ENCODE measurements at regions not wholly inside any gene's neighbourhood (a gene's known extent, or its start where the extent isn't known, plus 50 kb on each side); places are given as distances from the start of the nearest gene placed in this dataset.

- no peak for DNase-seq (ENCODE audit: low read depth in 4 of 4, low spot score in 2 of 4)
Measured at GRCh38 chr2:173663835-173664512, 301.2 kb downstream of the SP3 start.

GRCh38 chr2:173664513-173664910 lies 300.7 kb downstream of the SP3 start:
- DNase-seq (ENCODE audit: low read depth in 4 of 4, low spot score in 2 of 4), result no peak

GRCh38 chr2:173666171-173666888 lies 298.8 kb downstream of the SP3 start:
- DNase-seq (ENCODE audit: low read depth in 4 of 4, low spot score in 2 of 4), result no peak

- no peak for DNase-seq (ENCODE audit: low read depth in 4 of 4, low spot score in 2 of 4)
Measured at GRCh38 chr2:173667014-173667413, 298.2 kb downstream of the SP3 start.

DNA sequence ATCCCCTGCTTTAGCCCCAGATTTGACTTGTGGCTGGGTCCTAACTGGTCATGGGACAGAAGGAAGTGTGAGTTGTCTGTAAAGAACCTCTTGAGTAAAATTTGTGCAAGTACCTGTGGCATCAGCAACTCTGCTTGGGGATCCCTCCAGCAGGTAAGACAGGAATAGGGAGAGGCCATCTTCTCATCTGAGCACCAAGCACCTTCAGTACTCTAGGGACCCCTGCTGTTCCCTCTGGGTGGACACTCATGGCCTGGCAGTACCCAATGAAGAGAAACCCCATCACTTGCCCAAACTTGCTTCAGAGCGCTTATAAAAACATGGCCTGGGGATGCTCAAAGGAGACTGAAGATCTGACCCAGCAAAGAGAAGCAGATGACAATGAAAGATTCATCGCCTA lies 297.8 kb downstream of the SP3 start:
- DNase-seq (ENCODE audit: low read depth in 4 of 4, low spot score in 2 of 4), result no peak

- DNase-seq (ENCODE audit: low read depth in 4 of 4, low spot score in 2 of 4), result no peak
Measured at GRCh38 chr2:173669271-173669853, 295.8 kb downstream of the SP3 start.

- DNase-seq (ENCODE audit: low read depth in 4 of 4, low spot score in 2 of 4), result no peak
Measured at GRCh38 chr2:173669888-173670287, 295.3 kb downstream of the SP3 start.

DNA sequence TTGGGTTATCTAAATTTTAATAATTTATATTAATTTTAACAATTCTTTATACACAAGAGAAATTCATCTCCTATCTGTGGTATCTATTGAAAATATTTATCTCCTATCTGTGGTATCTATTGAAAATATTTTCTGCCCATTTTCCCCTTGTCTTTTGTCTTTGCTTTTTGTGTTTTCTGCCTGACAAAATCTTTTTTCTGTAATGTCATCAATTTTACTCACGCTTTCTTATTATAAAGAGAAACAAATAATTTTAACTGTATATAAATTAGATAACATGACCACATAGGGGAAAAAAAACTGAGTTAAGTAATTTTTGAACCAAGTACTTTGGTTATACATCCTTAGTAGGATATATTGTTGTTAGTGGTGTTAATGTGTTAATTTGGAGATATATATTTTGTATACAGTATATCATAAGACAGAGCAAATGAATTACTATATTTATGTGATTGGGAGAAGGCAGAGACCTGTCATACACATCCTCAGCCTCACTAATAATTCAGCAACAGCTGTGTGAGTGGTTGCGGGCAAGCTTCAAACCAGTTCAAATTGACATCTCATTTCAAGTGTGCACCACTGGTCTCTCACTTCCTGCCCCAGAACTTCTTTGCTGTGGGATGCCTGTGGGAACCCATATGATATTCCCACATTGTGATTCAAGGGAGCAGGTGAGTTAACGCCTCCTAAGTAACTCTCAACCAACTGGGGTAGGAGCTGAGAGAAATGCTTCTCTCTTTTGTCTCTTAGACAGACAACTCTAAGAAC lies 292.4 kb downstream of the SP3 start:
- DNase-seq (ENCODE audit: low read depth in 4 of 4, low spot score in 2 of 4), result no peak

- no peak for DNase-seq (ENCODE audit: low read depth in 4 of 4, low spot score in 2 of 4)
Measured at GRCh38 chr2:173673640-173674039, 291.5 kb downstream of the SP3 start.

- no peak for DNase-seq (ENCODE audit: low read depth in 4 of 4, low spot score in 2 of 4)
Measured at GRCh38 chr2:173676647-173677046, 288.5 kb downstream of the SP3 start.

DNA sequence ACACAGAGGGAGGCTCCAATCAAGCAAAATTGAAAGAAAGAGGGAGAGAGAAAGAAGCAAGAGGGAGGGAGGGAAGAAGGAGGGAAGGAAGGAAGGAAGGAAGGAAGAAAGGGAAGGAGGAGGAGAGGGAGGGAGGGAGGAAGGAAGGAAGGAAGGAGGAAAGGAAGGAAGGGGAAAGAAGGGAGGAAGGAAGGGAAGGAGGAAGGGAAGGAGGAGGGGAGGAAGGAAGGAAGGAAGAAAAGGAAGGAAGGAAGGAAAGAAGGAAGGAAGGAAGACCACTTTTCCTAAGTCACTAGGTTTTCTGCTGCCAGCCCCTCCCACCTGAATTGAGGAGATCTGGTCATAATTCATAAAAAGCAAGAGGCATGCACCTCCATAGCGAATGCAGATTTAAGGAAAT lies 287.0 kb downstream of the SP3 start:
- DNase-seq (ENCODE audit: low read depth in 4 of 4, low spot score in 2 of 4), result no peak

GRCh38 chr2:173680574-173680973 lies 284.6 kb downstream of the SP3 start:
- no peak for DNase-seq (ENCODE audit: low read depth in 4 of 4, low spot score in 2 of 4)

DNA sequence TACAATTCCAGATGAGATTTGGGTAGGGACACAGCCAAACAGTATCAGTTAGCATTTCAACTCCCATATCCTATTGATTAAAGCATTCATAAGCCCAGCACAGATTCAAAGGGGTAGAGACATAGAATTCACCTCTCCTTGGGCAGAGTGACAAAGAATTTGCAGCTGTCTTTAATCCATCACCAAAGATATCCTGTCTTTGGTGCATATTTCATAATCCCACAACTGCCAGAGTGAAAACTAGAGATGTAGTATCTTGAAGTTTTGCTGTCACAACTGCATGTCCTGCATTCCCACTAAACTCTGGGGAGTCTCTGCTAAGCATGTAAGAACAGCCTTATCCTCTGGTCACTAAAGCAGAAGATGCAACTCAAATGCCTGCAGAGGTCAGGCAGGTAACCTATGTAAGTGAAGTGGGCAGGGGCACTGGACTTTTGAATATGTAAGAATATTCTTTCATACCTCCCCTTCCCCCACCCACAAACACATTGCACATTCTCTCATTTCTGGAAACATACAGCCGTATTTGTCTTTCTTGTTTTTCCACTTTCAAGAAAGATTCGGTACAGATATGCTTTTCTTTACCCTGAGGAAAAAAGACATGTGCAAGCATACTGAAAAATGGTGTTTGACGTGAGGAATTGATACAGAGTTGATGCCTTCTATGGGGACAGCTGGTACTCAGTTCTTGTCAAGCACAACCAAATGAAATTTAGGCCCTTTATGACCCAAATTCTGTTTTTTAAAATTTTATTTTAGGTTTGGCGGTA lies 283.1 kb downstream of the SP3 start:
- no peak for DNase-seq (ENCODE audit: low read depth in 4 of 4, low spot score in 2 of 4)

DNA sequence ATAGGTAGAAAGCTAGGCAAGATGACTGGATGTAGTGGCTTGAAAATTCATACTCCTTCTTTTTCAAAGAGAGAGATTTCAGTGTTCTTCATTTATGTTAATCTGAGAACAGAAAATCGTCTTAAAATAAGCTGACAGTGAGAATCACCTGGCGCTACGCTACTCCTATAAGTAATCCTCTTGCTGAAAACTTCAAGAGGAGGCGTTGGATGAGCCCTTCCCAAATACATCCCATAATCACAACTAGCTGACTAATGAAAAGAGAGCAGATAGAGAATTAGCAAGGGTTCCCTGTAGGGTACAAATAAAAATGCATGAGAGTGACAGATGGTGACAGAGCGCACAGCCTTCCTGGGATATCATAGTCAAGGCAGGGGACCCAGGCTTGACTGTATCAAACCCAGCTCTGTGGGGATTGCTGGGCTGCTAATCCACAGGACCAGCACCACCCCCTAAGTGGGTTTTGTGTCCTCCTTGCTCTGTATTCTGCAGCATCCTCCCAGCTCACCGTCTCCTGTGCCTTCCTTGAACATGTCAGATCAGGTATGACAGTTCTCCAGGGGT lies 280.2 kb downstream of the SP3 start:
- DNase-seq (ENCODE audit: low read depth in 4 of 4, low spot score in 2 of 4), result no peak

DNA sequence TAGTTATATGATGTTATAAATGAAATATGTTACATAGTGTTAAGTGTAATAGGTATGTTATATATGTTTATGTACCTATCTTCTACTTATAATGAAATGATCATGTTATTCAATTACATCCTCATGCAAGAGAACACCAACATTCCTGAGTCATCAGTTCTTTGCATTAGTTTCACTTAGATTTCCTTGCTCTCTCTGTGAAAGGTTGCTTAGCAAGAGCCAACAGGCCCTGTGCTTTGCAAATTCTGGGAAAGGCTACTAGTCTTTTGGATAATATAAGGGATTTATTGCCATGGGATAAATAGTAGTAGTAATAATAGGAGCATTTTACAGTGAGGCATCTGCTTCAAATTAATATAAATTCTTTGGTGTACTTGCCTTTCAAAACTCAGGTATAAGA lies 274.8 kb downstream of the SP3 start:
- no peak for DNase-seq (ENCODE audit: low read depth in 4 of 4, low spot score in 2 of 4)

GRCh38 chr2:173692068-173692467 lies 273.1 kb downstream of the SP3 start:
- no peak for DNase-seq (ENCODE audit: low read depth in 4 of 4, low spot score in 2 of 4)

- DNase-seq (ENCODE audit: low read depth in 4 of 4, low spot score in 2 of 4), result no peak
Measured at GRCh38 chr2:173693044-173693589, 272.1 kb downstream of the SP3 start.

DNA sequence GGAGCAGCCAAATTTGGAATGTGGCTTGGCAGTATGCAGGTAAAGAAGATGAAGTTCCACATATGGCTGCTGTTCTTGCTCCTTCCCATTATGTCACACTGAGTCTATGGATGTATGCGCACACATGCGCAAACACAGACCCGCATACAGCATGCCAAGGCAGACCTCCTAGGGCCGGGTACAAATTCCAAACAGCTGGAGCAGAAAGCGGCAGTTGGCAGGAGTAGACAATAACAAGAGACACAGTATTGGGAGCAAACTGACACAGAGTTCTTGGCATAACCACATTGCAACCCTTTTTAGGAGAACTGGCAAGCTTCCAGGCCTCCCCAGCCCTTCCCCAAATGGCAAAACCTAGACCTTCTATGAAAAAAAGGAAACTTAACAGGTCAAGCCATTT lies 268.9 kb downstream of the SP3 start:
- DNase-seq (ENCODE audit: low read depth in 4 of 4, low spot score in 2 of 4), result no peak

GRCh38 chr2:173697929-173698328 lies 267.2 kb downstream of the SP3 start:
- DNase-seq (ENCODE audit: low read depth in 4 of 4, low spot score in 2 of 4), result no peak

GRCh38 chr2:173705656-173706055 lies 259.5 kb downstream of the SP3 start:
- no peak for DNase-seq (ENCODE audit: low read depth in 4 of 4, low spot score in 2 of 4)

All from left renal cortex interstitium (tissue), 4 donors.